VCaP (cell line): ENCODE measurements at regions not wholly inside any gene's neighbourhood (a gene's known extent, or its start where the extent isn't known, plus 50 kb on each side); places are given as distances from the start of the nearest gene placed in this dataset.

ENCODE experiments used
- H3K27ac ChIP-seq: fragments of 450-650 bp; 2 replicates; pipeline ENCODE4 v1.5.1; 2017
- TF ChIP-seq, protein P1 (sequence below): fragments of 450-650 bp; conservative IDR thresholded peaks from 2 replicates; pipeline ENCODE4 v1.5.1; 2017; ENCODE audit warnings: mild to moderate bottlenecking, moderate library complexity

DNA sequence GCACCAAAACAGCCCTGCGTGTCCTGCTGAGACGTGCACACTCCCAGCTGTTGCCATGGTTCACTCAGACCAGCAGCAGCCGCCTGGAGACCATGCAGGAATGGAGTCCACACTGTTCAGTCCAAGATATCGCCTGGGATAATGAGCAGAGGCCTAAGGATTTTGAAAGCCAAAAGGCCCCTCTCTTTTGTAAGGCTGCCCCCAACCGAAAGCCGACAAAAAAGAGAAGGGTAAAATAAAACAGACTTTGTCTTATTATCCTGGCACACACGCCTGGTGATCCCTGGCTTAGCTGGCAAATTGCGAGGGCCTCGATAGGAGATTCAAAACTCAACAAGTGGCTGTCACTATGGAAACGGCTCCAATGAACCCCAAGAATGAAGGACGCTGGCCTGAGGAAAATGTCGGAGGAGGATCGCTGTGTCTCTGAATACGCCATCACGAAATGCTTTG lies 263.6 kb downstream of the SKIDA1 start:
- no peak overlapping the region for H3K27ac ChIP-seq
- TF ChIP-seq, protein P1, sequence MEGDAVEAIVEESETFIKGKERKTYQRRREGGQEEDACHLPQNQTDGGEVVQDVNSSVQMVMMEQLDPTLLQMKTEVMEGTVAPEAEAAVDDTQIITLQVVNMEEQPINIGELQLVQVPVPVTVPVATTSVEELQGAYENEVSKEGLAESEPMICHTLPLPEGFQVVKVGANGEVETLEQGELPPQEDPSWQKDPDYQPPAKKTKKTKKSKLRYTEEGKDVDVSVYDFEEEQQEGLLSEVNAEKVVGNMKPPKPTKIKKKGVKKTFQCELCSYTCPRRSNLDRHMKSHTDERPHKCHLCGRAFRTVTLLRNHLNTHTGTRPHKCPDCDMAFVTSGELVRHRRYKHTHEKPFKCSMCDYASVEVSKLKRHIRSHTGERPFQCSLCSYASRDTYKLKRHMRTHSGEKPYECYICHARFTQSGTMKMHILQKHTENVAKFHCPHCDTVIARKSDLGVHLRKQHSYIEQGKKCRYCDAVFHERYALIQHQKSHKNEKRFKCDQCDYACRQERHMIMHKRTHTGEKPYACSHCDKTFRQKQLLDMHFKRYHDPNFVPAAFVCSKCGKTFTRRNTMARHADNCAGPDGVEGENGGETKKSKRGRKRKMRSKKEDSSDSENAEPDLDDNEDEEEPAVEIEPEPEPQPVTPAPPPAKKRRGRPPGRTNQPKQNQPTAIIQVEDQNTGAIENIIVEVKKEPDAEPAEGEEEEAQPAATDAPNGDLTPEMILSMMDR = no peak

DNA sequence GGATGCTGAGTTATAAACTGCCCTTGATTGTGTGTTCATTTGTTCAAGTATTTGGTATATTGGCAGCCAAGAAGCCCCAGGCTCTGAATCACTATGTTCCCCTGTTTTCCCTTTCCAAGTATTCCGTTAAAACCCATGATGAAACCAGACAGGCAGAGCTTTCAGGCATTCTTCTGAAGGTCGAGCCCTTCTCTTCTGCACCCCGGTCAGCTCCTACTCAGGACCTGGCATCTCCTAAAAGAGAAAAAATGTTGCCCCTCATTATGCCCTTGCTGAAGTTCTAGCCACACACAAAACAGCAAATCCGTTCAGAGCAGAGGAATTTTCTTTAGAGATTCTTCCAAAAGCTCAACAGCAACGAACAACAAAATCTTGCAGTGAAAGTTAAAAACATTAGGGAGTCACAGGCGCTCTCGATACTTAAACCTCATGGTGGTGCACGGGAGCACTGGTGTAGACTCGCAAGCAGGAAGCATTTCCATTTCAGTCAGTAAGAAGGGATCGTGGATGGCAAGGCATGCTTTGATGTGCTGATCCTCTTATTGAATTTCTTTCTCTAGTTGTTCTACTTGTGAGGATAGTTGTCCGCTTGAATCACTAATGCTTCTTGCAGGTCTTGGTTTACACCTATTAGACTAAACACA lies 264.9 kb downstream of the SKIDA1 start:
- TF ChIP-seq, protein P1 = no peak
- H3K27ac ChIP-seq = no peak overlapping the region

DNA sequence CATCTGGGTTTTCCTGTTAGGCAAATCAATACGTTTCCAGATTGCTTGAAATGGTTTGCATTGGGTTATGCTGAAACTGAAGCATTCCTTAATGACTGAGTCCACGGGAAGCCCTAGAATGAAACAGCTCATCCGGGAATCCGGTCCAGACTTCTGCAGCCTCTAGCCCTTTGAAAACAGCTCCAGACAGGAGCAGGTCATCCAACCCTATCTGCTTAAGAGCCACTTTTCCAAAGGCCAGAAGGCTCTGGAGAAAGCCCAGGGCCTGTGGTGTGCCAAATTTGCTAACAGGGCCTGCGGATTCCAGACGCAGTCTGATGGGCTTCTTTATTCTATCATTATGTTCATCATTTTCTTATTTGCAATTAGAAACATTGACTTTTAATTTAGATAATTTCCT lies 265.4 kb downstream of the SKIDA1 start:
- H3K27ac ChIP-seq = no peak overlapping the region
- TF ChIP-seq, protein P1 = no peak

DNA sequence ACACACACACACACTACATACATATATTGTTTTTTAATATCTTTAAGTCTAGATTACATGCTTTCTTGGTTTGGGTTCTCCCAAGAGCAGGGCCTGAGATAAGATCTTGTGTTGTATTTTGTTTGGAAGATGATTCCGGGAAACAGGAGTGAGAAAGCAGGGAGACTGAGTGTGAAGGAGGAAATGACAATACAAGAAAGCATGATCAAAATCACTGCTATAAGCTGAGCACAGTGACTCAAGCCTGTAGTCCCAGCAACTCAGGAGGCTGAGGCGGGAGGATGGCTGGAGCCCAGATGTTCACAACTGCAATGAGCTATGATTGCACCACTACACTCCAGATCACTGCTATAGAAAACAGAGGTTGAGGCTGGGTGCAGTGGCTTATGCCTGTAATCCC lies 267.6 kb downstream of the SKIDA1 start:
- H3K27ac ChIP-seq = no peak overlapping the region
- TF ChIP-seq, protein P1 = no peak

DNA sequence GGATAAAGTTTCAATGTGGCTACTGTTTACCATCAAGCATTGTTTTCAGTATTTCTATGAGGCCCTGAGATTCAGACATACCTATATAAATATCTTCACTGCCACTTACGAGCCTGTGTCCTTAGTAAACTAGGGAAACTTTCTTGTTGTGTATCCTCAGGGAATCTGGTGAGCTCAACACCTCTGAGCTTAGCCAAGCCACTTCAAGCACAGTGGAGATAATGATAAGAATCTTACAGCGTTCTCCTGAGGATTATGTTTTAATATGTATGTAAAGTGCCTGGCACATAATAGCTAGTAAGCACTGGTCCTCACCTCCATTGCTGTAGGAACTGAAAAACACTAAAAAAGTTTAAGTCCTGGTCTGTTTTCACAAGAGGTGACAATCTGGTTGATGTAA lies 268.3 kb downstream of the SKIDA1 start:
- H3K27ac ChIP-seq = no peak overlapping the region
- TF ChIP-seq, protein P1 = no peak

DNA sequence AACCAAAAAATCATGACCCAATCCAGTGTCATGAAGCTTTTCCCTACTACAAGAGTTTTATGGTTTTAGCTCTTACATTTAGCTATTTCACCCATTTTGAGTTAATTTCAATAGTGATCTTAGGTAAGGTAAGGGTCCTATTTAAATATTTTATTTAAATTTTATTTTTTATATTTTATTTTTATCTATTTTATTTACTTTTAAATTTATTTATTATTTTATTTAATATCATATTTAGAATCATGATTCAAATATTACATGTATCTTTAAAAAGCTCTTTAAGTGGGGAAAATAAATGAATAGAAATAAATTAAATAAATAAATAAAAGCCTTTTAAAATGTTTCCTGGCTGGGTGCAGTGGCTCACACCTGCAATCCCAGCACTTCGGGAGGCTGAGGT lies 276.0 kb downstream of the SKIDA1 start:
- H3K27ac ChIP-seq = no peak overlapping the region
- TF ChIP-seq, protein P1 = no peak

DNA sequence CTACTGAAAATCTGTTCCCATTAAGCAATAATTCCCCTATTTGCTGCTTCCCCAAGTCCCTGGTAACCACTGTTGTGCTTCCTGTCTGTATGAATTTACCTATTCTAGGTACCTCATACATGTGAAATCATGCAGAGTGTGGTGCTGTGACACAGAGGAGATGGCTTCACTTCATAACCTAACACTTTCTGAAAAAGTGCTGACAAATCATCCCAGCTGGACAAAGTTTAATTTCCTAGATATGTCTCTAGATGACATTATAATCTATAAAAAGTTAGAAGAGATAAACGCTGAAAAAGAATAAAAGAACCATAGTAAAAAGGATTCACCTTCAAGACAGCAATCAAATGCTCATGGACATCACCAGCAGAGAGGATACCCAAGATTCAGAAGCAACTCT lies 277.9 kb downstream of the SKIDA1 start:
- H3K27ac ChIP-seq = no peak overlapping the region
- TF ChIP-seq, protein P1 = no peak
